ENCODE measurements at regions not wholly inside any gene's neighbourhood (a gene's known extent, or its start where the extent isn't known, plus 50 kb on each side); places are given as distances from the start of the nearest gene placed in this dataset.
A peak's percentile ranks its signal among the peaks of the same experiment; 100 is the strongest.

DNA sequence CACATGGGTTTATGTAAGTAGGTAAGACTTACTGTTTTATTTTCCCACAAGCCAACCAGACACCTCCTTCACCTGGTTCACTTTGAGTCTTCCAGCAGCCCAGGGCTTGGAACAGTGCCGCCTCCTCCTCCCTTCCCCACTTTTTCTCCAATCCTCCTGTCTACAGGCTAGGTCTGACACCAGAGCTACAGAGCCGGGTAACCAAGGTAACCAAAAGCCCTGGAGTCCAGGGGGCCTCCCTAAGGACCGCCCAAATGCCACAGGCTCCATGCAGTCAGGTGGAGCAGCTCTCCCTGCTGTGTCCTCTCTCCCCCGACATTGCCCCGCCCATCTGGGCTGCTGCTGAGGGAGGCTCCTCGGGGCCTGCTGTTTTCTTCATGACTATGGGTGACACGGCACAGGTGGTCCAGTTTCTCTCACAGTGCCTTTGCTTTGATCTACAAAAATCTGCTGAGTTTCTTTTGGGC is 138.0 kb upstream of the EFNA5 start:
- no peak for DNase-seq (ENCODE audit: low read depth)

- DNase-seq (ENCODE audit: low read depth) = no peak
Measured at GRCh38 chr5:107807431-107807830, 136.7 kb upstream of the EFNA5 start.

DNA sequence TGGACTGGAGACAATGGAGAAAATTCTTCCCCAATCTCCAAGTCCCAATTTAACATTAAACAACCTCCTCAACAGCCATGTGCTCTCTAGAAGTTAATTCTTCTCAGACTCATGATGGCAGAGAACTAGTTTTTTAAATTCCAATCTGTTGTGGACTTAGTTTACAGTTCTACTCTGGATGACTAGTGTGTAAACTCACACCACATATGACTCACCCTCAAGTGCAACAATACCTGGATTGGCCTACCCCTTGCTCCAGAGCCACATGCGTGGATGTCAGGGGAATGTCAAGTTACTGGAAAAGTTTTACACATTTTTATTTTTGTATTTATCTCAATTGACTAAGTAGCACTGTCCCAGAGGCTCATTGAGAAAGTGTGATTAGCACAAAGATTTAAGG is 136.0 kb upstream of the EFNA5 start:
- peak; percentile 66 for DNase-seq (ENCODE audit: low read depth)

DNA sequence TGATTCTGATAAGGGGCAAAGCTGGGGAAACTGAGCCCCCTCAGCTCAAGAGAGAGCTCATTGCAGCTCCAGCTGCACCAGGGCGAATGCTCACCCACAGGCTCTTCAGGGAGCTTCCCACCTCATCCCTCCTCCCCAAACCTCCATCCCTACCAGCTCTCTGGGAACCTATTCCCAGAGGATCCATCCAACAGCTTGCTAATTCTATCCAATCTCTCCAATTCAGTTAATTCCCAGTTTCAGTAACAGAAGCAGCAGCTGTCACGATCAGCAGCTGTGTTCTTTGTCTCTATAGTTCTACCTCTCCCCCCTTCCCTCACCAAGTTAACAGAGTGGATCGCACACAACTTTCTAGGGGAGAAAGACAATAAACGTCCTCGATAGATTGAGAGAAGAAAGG is 135.5 kb upstream of the EFNA5 start:
- DNase-seq (ENCODE audit: low read depth) = peak; percentile 73

DNA sequence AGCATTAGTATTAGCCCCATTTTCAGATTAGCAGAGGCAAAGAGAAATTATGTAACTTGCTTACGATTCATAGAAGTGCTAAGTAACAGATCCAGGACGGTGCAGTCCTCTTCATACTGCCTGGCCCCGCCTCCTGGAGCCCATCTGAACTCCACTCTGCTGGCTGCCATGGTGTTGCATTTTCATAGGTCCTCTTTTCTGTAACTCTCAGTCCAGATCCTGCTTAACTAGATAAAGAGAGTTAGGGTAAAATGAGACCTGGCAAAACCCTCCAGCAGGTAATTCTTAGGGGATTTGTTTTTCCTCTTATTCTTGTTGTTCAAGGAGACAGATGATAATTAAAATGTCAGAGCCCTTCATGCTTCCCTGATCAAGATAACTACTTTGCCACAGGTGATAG is 135.1 kb upstream of the EFNA5 start:
- no peak for DNase-seq (ENCODE audit: low read depth)

GRCh38 chr5:107805166-107805565 is 134.4 kb upstream of the EFNA5 start:
- DNase-seq (ENCODE audit: low read depth) = no peak

DNA sequence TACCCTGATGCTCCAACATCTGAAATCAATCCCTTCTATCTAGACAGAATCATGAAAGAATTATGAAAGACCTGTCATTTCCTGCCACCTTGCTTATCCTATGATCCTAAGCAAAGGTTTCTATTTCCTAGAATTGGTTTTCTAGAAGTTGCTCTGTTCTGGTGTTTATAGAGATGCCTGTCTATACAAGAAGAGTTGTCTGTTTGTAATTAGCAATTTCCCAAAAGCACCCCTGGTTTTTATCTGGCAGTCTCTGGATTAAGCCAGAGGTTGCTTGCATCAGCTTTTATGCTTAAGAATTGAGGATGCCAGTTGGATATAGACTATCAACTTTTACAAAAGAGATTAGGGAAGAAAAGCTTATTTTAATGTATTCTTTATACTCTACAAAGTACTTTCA is 133.0 kb upstream of the EFNA5 start:
- DNase-seq (ENCODE audit: low read depth) = no peak

- DNase-seq (ENCODE audit: low read depth) = no peak
Measured at GRCh38 chr5:107801061-107801460, 130.3 kb upstream of the EFNA5 start.

GRCh38 chr5:107799306-107799705 is 128.6 kb upstream of the EFNA5 start:
- DNase-seq (ENCODE audit: low read depth) = no peak

- DNase-seq (ENCODE audit: low read depth) = no peak
Measured at GRCh38 chr5:107796797-107797196, 126.1 kb upstream of the EFNA5 start.

DNA sequence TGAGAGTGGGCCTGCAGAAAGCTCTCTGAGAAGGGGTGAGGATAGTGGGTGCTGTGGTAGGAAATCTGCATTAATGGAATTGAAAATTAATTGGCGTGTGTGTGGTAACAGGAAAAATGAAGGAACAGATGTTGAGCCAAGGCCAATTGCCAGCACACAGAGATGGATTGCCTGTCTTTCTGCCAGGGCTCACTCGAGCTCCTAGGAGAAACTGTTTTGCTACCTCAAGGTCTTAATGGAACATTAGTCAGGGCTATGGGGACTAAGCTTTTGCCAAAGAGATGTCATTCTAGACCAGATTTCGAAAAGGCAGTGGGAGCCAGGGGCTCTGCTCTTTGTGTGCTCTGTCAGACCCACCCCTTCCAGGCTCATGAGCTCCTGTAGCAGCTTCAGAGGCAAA is 124.0 kb upstream of the EFNA5 start:
- no peak for DNase-seq (ENCODE audit: low read depth)

GRCh38 chr5:107792940-107793339 is 122.2 kb upstream of the EFNA5 start:
- no peak for DNase-seq (ENCODE audit: low read depth)

DNA sequence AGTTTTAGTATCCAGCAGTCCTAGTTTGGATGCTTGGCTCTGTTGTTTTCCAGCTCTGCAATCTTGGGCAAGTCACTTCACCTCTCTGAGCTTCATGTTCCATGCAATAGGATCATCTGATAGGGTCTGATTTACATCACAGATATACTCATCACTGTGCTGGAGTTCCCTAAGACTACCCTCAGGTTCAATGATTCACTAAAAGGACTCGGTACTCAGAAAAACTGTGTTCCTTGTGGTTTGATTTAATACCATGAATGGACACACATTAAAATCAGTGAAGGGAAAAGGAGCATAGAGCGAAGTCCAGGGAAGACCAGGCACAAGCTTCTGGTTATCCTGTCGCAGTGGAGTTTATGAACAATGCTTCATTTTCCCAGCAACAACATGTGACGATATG is 119.9 kb upstream of the EFNA5 start:
- no peak for DNase-seq (ENCODE audit: low read depth)

GRCh38 chr5:107786424-107786823 is 115.7 kb upstream of the EFNA5 start:
- DNase-seq (ENCODE audit: low read depth) = no peak

DNA sequence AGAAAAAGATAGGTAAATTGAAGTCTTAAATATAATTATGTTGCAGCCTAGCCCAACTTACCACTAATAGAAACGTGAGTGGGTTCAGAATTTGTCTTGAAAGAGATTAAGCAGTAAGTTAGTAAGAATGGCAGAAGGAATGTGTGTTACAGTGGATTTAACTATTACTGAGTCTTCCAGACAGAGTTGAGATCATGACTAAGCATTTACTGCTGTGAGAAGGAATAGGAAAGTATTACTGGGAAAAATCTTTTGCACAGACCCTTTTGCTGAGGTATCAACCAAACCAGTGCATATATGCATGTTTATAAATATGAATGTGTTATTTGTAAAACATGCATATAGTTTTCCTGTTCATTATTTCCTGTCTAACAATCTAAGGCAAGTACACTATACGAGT is 112.8 kb upstream of the EFNA5 start:
- peak; percentile 21 for DNase-seq (ENCODE audit: low read depth)

DNA sequence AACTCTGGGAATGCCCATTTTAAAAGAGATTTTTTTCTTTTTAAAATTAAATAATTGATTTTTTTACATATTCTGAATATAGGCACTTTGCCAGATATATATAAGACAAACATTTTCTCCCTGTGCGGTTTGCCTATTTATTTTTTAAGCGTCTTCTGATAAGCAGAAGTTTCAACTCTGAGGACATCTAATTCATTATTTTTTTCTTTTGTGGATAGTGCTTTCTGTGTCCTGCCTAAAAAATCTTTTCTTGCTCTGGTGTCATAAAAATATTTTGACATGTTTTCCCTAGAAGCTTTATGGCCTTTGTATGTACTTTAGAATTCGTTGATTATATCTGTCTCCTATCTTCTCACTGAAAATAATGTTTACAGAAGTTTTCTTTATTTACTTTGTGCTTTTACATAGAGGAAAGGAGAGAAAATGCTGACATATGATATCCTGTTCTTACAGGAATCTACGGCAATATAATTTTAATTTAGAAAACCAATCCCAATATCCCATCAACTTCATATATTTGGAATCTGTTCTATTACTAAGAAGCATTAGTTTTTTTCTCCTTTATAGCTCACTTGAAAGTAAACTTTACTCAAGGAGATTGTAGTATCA is 111.9 kb upstream of the EFNA5 start:
- no peak for DNase-seq (ENCODE audit: low read depth)

- peak; percentile 78 for DNase-seq (ENCODE audit: low read depth)
Measured at GRCh38 chr5:107781451-107781850, 110.7 kb upstream of the EFNA5 start.

DNA sequence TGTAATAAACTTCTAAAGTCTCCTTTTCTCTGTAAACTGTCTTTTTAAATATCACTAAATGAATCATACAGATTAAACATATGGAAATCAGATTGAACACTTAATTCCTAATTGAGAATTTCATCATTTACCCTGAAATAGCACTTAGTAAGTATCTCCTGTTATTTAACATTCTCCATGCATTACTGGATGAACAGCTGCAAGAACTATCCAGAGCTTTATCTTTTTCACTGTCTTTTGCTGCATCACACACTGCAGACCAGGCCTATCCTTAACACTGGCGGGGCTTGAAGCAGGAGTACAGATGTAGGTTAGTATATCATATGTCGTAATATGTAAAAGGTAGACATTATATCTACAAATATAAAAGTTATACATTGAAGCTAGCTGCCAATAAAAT is 108.7 kb upstream of the EFNA5 start:
- DNase-seq (ENCODE audit: low read depth) = peak; percentile 31

- peak; percentile 85 for DNase-seq (ENCODE audit: low read depth)
Measured at GRCh38 chr5:107778647-107779046, 107.9 kb upstream of the EFNA5 start.

DNA sequence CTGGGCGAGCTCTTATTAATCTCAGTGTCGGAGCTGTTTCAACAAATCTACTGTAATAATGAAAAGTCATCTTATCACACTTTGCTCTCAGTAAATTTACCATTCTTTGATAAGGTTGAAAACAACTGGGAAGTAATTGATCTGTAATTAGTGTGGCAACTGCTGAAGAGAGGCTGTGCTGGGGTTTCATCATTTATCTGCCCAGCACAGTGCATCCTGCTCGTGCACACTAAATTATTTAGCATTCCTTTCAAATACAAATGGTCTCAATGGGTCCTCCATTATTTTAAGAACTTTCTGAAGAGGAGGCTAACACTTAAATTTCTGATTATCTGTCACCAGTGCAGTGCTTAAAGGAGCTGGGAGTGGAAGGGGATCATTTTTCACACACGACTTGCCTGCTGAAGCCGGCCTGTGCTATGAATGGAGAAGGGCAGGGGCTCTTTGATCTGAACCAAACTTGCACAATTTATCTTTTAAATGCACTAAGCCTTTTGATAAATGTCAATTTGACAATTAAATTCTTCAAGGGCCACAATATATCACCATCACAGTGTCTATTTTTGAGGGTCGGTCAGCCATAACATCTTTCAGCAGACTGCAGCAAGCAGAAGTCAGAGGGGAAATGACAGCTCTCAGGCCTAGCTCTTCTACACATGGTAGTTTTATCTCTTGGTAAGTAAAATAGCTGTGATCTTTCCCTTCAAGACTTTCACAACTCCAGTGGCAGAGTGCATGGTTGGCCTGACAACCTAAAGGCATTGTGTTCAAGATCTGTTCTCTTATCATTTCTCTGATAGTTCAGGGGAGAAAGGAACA is 106.4 kb upstream of the EFNA5 start:
- DNase-seq (ENCODE audit: low read depth) = no peak

- no peak for DNase-seq (ENCODE audit: low read depth)
Measured at GRCh38 chr5:107776506-107776905, 105.8 kb upstream of the EFNA5 start.

DNA sequence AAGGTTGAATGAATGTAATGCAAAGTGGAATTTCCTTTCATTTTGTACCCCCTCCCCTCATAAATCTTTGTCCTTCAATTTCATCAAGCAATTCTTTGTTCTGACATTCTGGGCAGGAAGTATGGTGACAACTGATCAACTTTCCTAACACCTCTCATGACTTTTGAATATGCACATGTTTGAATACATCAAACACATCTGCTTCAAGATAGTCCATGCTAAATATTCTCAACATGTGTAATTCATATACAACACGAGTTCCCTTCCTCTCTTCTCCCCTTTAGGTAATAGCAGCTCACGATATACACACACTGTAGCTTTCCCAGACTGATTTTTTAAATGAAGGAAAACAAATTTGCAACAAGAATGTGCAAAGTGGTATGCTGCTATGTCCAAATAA is 103.6 kb upstream of the EFNA5 start:
- no peak for DNase-seq (ENCODE audit: low read depth)

- DNase-seq (ENCODE audit: low read depth) = no peak
Measured at GRCh38 chr5:107773479-107773878, 102.7 kb upstream of the EFNA5 start.
